ENCODE measurements at regions not wholly inside any gene's neighbourhood (a gene's known extent, or its start where the extent isn't known, plus 50 kb on each side); places are given as distances from the start of the nearest gene placed in this dataset.

GRCh38 chr5:118529361-118530144 lies 458.8 kb downstream of the DTWD2 start:
- Mint-ChIP-seq H3K4me1 (ENCODE audit: low read depth) (no peaks in the 10 kb centered on the region), H3K9me3 (peaks cover 13% of the 10 kb centered on the region), H3K36me3 (ENCODE audit: low read depth) (no peaks in the 10 kb centered on the region), H3K27ac (no peak overlapping the region), H3K4me3 (no peak overlapping the region), H3K27me3 (ENCODE audit: insufficient read depth) (no peaks in the 10 kb centered on the region; the same call in 1 of the 2 replicates)
- DNase-seq, result no peak
- no peak for TF ChIP-seq CTCF (IDR thresholded peaks at IDR 0.05)

GRCh38 chr5:118522626-118523025 lies 465.7 kb downstream of the DTWD2 start:
- Mint-ChIP-seq H3K36me3 (ENCODE audit: low read depth) (no peaks in the 10 kb centered on the region), H3K9me3 (peaks cover 16% of the 10 kb centered on the region), H3K4me3 (no peak overlapping the region), H3K27ac (no peak overlapping the region), H3K27me3 (ENCODE audit: insufficient read depth) (no peaks in the 10 kb centered on the region), H3K4me1 (ENCODE audit: low read depth) (no peaks in the 10 kb centered on the region)
- no peak for TF ChIP-seq CTCF (IDR thresholded peaks at IDR 0.05)
- DNase-seq, result no peak

GRCh38 chr5:118520771-118521415 lies 467.5 kb downstream of the DTWD2 start:
- no peak overlapping the region for H3K4me3 Mint-ChIP-seq
- H3K9me3 Mint-ChIP-seq, result peaks cover 16% of the 10 kb centered on the region
- no peaks in the 10 kb centered on the region; the same call in 1 of the 2 replicates for H3K27me3 Mint-ChIP-seq (ENCODE audit: insufficient read depth)
- no peaks in the 10 kb centered on the region for H3K36me3 Mint-ChIP-seq (ENCODE audit: low read depth)
- DNase-seq, result no peak
- H3K27ac Mint-ChIP-seq, result no peak overlapping the region
- no peak for TF ChIP-seq CTCF (IDR thresholded peaks at IDR 0.05)
- H3K4me1 Mint-ChIP-seq (ENCODE audit: low read depth), result no peaks in the 10 kb centered on the region

GRCh38 chr5:118519466-118519865 lies 468.9 kb downstream of the DTWD2 start:
- H3K27ac Mint-ChIP-seq, result no peak overlapping the region
- no peaks in the 10 kb centered on the region; the same call in 1 of the 2 replicates for H3K27me3 Mint-ChIP-seq (ENCODE audit: insufficient read depth)
- no peak overlapping the region for H3K4me3 Mint-ChIP-seq
- H3K36me3 Mint-ChIP-seq (ENCODE audit: low read depth), result no peaks in the 10 kb centered on the region
- DNase-seq, result no peak
- H3K4me1 Mint-ChIP-seq (ENCODE audit: low read depth), result no peaks in the 10 kb centered on the region
- TF ChIP-seq CTCF (IDR thresholded peaks at IDR 0.05), result no peak
- peaks cover 16% of the 10 kb centered on the region for H3K9me3 Mint-ChIP-seq

- no peak for DNase-seq
- Mint-ChIP-seq H3K4me3 (no peak overlapping the region), H3K27me3 (ENCODE audit: insufficient read depth) (no peaks in the 10 kb centered on the region; the same call in 1 of the 2 replicates), H3K9me3 (peaks cover 16% of the 10 kb centered on the region), H3K36me3 (ENCODE audit: low read depth) (no peaks in the 10 kb centered on the region), H3K4me1 (ENCODE audit: low read depth) (no peaks in the 10 kb centered on the region), H3K27ac (no peak overlapping the region)
- TF ChIP-seq CTCF (IDR thresholded peaks at IDR 0.05), result no peak
These were observed 469.6 kb downstream of the DTWD2 start for GRCh38 chr5:118518720-118519119.

Data from HFFc6 (cell line).